Adrenal gland (tissue), 9 donors: ENCODE measurements at regions not wholly inside any gene's neighbourhood (a gene's known extent, or its start where the extent isn't known, plus 50 kb on each side); places are given as distances from the start of the nearest gene placed in this dataset.
"Not testable (repeated sequence)": the region's sequence is repeated elsewhere in the genome, so short reads cannot be mapped to it uniquely, and the experiment has no call there.

Experiments used
- DNase-seq, 7 donors: peaks; one replicate each; pipeline ENCODE4 v3.0.0-alpha.2; 2019 to 2020
- H3K27ac ChIP-seq, 5 donors: fragments of 200-600 bp; sonication (generic) in 4 of 5; 1 replicate in 3 of 5; 2 replicates in 2 of 5; pipeline versions ENCODE4 v1.5.1 to v1.8.0; 2016 to 2020; ENCODE audit warnings: mild to moderate bottlenecking in 1 of 5
- H3K27me3 ChIP-seq: fragments of 200-600 bp; 2 replicates; pipeline ENCODE4 v1.8.0; 2021
- H3K36me3 ChIP-seq, 2 donors: fragments of 200-600 bp; replicated peaks in 1 of 2; 1 replicate in 1 of 2; 2 replicates in 1 of 2; pipeline versions ENCODE4 v1.5.1 to v1.8.0; 2018 to 2022
- H3K4me1 ChIP-seq, 2 donors: fragments of 200-600 bp; replicated peaks in 1 of 2; 1 replicate in 1 of 2; 2 replicates in 1 of 2; pipeline versions ENCODE4 v1.5.1 to v1.8.0; 2018 to 2021
- H3K4me3 ChIP-seq, 4 donors: fragments of 200-600 bp; sonication (generic) in 3 of 4; one replicate each; pipeline ENCODE4 v1.5.1; 2016 to 2018
- H3K9me3 ChIP-seq, 3 donors: fragments of 200-600 bp; sonication (generic) in 1 of 3; replicated peaks in 1 of 3; 1 replicate in 2 of 3; 2 replicates in 1 of 3; pipeline versions ENCODE4 v1.5.1 to v1.8.0; 2016 to 2021
- CTCF ChIP-seq, 6 experiments: fragments of 450-650 bp in 4 of 6; fragments of 200-600 bp in 2 of 6; sonication (generic) in 1 of 6; IDR thresholded peaks; 1 replicate in 5 of 6; 2 replicates in 1 of 6; pipeline versions ENCODE4 v1.5.1 to v1.8.0; 2016 to 2021; ENCODE audit warnings: antibody characterized with exemption in 6 of 6, mild to moderate bottlenecking in 2 of 6, moderate library complexity in 1 of 6
- POLR2A ChIP-seq, 2 donors: fragments of 450-650 bp; IDR thresholded peaks; one replicate each; pipeline ENCODE4 v1.6.1; 2017; ENCODE audit warnings: antibody characterized with exemption in 2 of 2, mild to moderate bottlenecking in 2 of 2, moderate library complexity in 1 of 2
- WGBS, 4 donors: extraction: QIAGEN DNeasy Blood & Tissue Kit in 2 of 4; methylation state at CpG; one replicate each; pipeline versions ENCODE4 v1.1.5 to v1.1.7; 2013 to 2017; 5-methylcytosine and 5-hydroxymethylcytosine counted together
- intact Hi-C, 2 donors: fragments of 100-400 bp; cut with DNase I; formaldehyde crosslinking; loops; one replicate each; pipeline versions ENCODE4 v1.14.1 to v1.15.0; 2022 to 2023
- donor health status: healthy with polysubstance abuse.
- donor health status: Bipolar disorder and iron deficiency.
- donor health status: DM: yes; HTN: yes; CAD: no.
- donor health status: DM: no; HTN: no; CAD: no.
- donor health status: DM: no; HTN: no; CAD: no.

GRCh38 chr10:2897619-2898508 lies 169.5 kb upstream of the PFKP start:
- H3K36me3 ChIP-seq = no peaks in the 10 kb centered on the region
- WGBS, 4 donors = 53 to 66% (median 62%) methylated on average over 13 of the region's 13 CpGs
- no peaks in the 10 kb centered on the region for H3K27me3 ChIP-seq
- no peak overlapping the region for H3K27ac ChIP-seq
- no peak overlapping the region for H3K4me3 ChIP-seq
- no peak for DNase-seq
- TF ChIP-seq POLR2A (IDR thresholded peaks at IDR 0.05) = no peak
- TF ChIP-seq CTCF (IDR thresholded peaks at IDR 0.05) = no peak
- no peaks in the 10 kb centered on the region for H3K9me3 ChIP-seq
- intact Hi-C loops = no loop called here
- no peaks in the 10 kb centered on the region for H3K4me1 ChIP-seq

- WGBS, 4 donors = 80 to 94% (median 87%) methylated on average over 1 of the region's 1 CpG
- not testable (repeated sequence) for H3K4me1 ChIP-seq
Measured at GRCh38 chr10:2896334-2896733, 171.0 kb upstream of the PFKP start.

GRCh38 chr10:2895594-2896196 lies 171.7 kb upstream of the PFKP start:
- TF ChIP-seq POLR2A (IDR thresholded peaks at IDR 0.05) (no peak), CTCF (IDR thresholded peaks at IDR 0.05) (no peak)
- intact Hi-C loops = no loop called here
- H3K4me1 ChIP-seq = no peaks in the 10 kb centered on the region
- 74 to 76% (median 75%) methylated on average over 22 of the region's 22 CpGs for WGBS, 4 donors
- H3K27me3 ChIP-seq = no peaks in the 10 kb centered on the region
- H3K27ac ChIP-seq = no peak overlapping the region
- no peaks in the 10 kb centered on the region for H3K9me3 ChIP-seq
- DNase-seq = no peak
- no peaks in the 10 kb centered on the region for H3K36me3 ChIP-seq
- H3K4me3 ChIP-seq = no peak overlapping the region

More at GRCh38 chr10:2896334-2896733, 171.0 kb upstream of the PFKP start:
- H3K9me3 ChIP-seq, DNase-seq, H3K27me3 ChIP-seq, intact Hi-C loops, H3K27ac ChIP-seq, H3K36me3 ChIP-seq, H3K4me3 ChIP-seq: not testable (repeated sequence)

- Histone ChIP-seq H3K27ac (no peak overlapping the region), H3K4me1 (no peaks in the 10 kb centered on the region), H3K9me3 (no peaks in the 10 kb centered on the region), H3K4me3 (no peak overlapping the region), H3K36me3 (no peaks in the 10 kb centered on the region), H3K27me3 (no peaks in the 10 kb centered on the region)
- intact Hi-C loops = no loop called here
- DNase-seq = no peak
- TF ChIP-seq POLR2A (IDR thresholded peaks at IDR 0.05) (no peak), CTCF (IDR thresholded peaks at IDR 0.05) (no peak)
- 84 to 93% (median 86%) methylated on average over 16 of the region's 16 CpGs for WGBS, 4 donors
Measured at GRCh38 chr10:2893991-2894390, 173.4 kb upstream of the PFKP start.
